ENCODE measurements at regions not wholly inside any gene's neighbourhood (a gene's known extent, or its start where the extent isn't known, plus 50 kb on each side); places are given as distances from the start of the nearest gene placed in this dataset.
"Not testable (repeated sequence)": the region's sequence is repeated elsewhere in the genome, so short reads cannot be mapped to it uniquely, and the experiment has no call there.

GRCh38 chr9:85112933-85113418 lies 443.4 kb downstream of the NTRK2 start:
- no peak for DNase-seq
- no peak overlapping the region for H3K27ac Mint-ChIP-seq
- no peak overlapping the region for H3K4me3 Mint-ChIP-seq
- ATAC-seq, result no peak
- no peaks in the 10 kb centered on the region for H3K9me3 Mint-ChIP-seq
- H3K4me1 Mint-ChIP-seq, result no peaks in the 10 kb centered on the region
- no peaks in the 10 kb centered on the region for H3K27me3 Mint-ChIP-seq

- ATAC-seq (no peak), DNase-seq (no peak)
- H3K9me3 Mint-ChIP-seq, result no peaks in the 10 kb centered on the region
- H3K4me1 Mint-ChIP-seq, result no peaks in the 10 kb centered on the region
- H3K27ac Mint-ChIP-seq, result no peak overlapping the region
- no peak overlapping the region for H3K4me3 Mint-ChIP-seq
- no peaks in the 10 kb centered on the region for H3K27me3 Mint-ChIP-seq
Observed at GRCh38 chr9:85112391-85112790, 442.9 kb downstream of the NTRK2 start.

GRCh38 chr9:85108746-85109145 lies 439.2 kb downstream of the NTRK2 start:
- Mint-ChIP-seq H3K4me3 (no peak overlapping the region), H3K27me3 (peaks cover 10% of the 10 kb centered on the region), H3K27ac (no peak overlapping the region), H3K9me3 (no peaks in the 10 kb centered on the region), H3K4me1 (no peaks in the 10 kb centered on the region)
- DNase-seq (no peak), ATAC-seq (no peak)

- Mint-ChIP-seq H3K9me3 (no peaks in the 10 kb centered on the region), H3K4me3 (no peak overlapping the region), H3K4me1 (no peaks in the 10 kb centered on the region), H3K27ac (no peak overlapping the region), H3K27me3 (peaks cover 10% of the 10 kb centered on the region)
- DNase-seq (no peak), ATAC-seq (no peak)
Observed at GRCh38 chr9:85108229-85108628, 438.7 kb downstream of the NTRK2 start.

- Mint-ChIP-seq H3K9me3 (peaks cover 0 to 10% of the 10 kb centered on the region in 2 donors), H3K27ac (no peak overlapping the region), H3K4me3 (no peak overlapping the region), H3K27me3 (peaks cover 8% of the 10 kb centered on the region), H3K4me1 (no peaks in the 10 kb centered on the region)
- ATAC-seq (no peak), DNase-seq (no peak)
Observed at GRCh38 chr9:85089188-85089969, 419.9 kb downstream of the NTRK2 start.

- Mint-ChIP-seq H3K4me3 (no peak overlapping the region), H3K27me3 (peaks cover 18% of the 10 kb centered on the region)
- no peak for ATAC-seq
Observed at GRCh38 chr9:85081963-85082362, 412.4 kb downstream of the NTRK2 start.

GRCh38 chr9:85079349-85079748 lies 409.8 kb downstream of the NTRK2 start:
- no peak overlapping the region for H3K27ac Mint-ChIP-seq
- H3K4me3 Mint-ChIP-seq, result no peak overlapping the region
- peaks cover 0 to 6% of the 10 kb centered on the region in 2 donors for H3K9me3 Mint-ChIP-seq
- no peak for ATAC-seq
- no peak for DNase-seq
- H3K27me3 Mint-ChIP-seq, result peaks cover 18% of the 10 kb centered on the region
- no peaks in the 10 kb centered on the region for H3K4me1 Mint-ChIP-seq

More at GRCh38 chr9:85081963-85082362, 412.4 kb downstream of the NTRK2 start:
- DNase-seq, result no peak
- Mint-ChIP-seq H3K9me3 (no peaks in the 10 kb centered on the region), H3K27ac (peak overlapping the region in 1 of 2 donors; percentile 46), H3K4me1 (no peaks in the 10 kb centered on the region)

GRCh38 chr9:85077944-85078343 lies 408.4 kb downstream of the NTRK2 start:
- H3K27ac Mint-ChIP-seq, result no peak overlapping the region
- H3K4me3 Mint-ChIP-seq, result no peak overlapping the region
- H3K4me1 Mint-ChIP-seq, result no peaks in the 10 kb centered on the region
- ATAC-seq (no peak), DNase-seq (no peak)
- H3K27me3 Mint-ChIP-seq, result peaks cover 18% of the 10 kb centered on the region
- H3K9me3 Mint-ChIP-seq, result peaks cover 0 to 6% of the 10 kb centered on the region in 2 donors

GRCh38 chr9:85077146-85077545 lies 407.6 kb downstream of the NTRK2 start:
- not testable (repeated sequence) for ATAC-seq, H3K4me1 Mint-ChIP-seq, H3K27ac Mint-ChIP-seq, H3K4me3 Mint-ChIP-seq, DNase-seq, H3K9me3 Mint-ChIP-seq
- peaks cover 18% of the 10 kb centered on the region for H3K27me3 Mint-ChIP-seq
